Peyer's patch (tissue), 4 donors: ENCODE measurements at regions not wholly inside any gene's neighbourhood (a gene's known extent, or its start where the extent isn't known, plus 50 kb on each side); places are given as distances from the start of the nearest gene placed in this dataset.

Experiments
- DNase-seq, 3 donors: peaks; one replicate each; pipeline ENCODE4 v3.0.0-alpha.2; 2017 to 2019
- H3K27ac ChIP-seq, 4 donors: fragments of 200-600 bp; sonication (generic); one replicate each; pipeline ENCODE4 v1.5.1; 2016 to 2019
- H3K27me3 ChIP-seq, 2 donors: fragments of 200-600 bp; sonication (generic); one replicate each; pipeline ENCODE4 v1.5.1; 2019
- H3K36me3 ChIP-seq, 3 donors: fragments of 200-600 bp; sonication (generic); one replicate each; pipeline ENCODE4 v1.5.1; 2016 to 2019
- H3K4me1 ChIP-seq, 4 donors: fragments of 200-600 bp; sonication (generic); one replicate each; pipeline ENCODE4 v1.5.1; 2016 to 2019
- H3K4me3 ChIP-seq, 4 donors: fragments of 200-600 bp; sonication (generic); 1 replicate in 3 of 4; 2 replicates in 1 of 4; pipeline ENCODE4 v1.5.1; 2016 to 2019; ENCODE audit warnings: mild to moderate bottlenecking in 1 of 4
- H3K9me3 ChIP-seq, 4 donors: fragments of 200-600 bp; sonication (generic); one replicate each; pipeline ENCODE4 v1.5.1; 2016 to 2019; ENCODE audit warnings: mild to moderate bottlenecking in 1 of 4
- POLR2A ChIP-seq, 2 donors: fragments of 450-650 bp; IDR thresholded peaks; one replicate each; pipeline ENCODE4 v1.5.1; 2017; ENCODE audit warnings: antibody characterized with exemption in 2 of 2, mild to moderate bottlenecking in 2 of 2, moderate library complexity in 2 of 2
- TF ChIP-seq, protein P1 (sequence below), 6 experiments: fragments of 450-650 bp in 4 of 6; fragments of 200-600 bp in 2 of 6; sonication (generic) in 1 of 6; IDR thresholded peaks; one replicate each; pipeline ENCODE4 v1.5.1; 2017 to 2019; ENCODE audit warnings: antibody characterized with exemption in 6 of 6, mild to moderate bottlenecking in 3 of 6, moderate library complexity in 1 of 6

DNA sequence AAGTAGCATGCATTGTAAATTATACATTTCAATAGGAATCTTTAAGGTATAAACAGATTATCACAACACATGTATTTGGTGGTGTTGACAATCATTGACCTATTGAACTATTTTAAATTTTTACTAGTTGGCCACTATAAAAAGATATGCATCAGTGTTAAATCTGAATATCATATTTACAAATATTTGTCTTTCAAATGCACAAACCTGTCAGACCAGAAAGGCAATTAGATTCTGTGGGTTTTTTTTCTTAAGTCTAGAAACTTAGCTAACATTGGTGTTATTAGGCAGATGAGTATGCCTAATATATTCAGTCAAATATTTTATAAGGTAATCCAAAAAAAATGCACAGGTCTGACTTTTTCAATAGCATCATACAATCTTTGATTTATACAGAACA, 241.4 kb upstream of the DGKB start:
- H3K27me3 ChIP-seq = no peaks in the 10 kb centered on the region
- H3K9me3 ChIP-seq = no peaks in the 10 kb centered on the region
- DNase-seq = no peak
- H3K4me3 ChIP-seq = no peak overlapping the region
- H3K27ac ChIP-seq = no peak overlapping the region
- no peaks in the 10 kb centered on the region for H3K4me1 ChIP-seq
- no peaks in the 10 kb centered on the region for H3K36me3 ChIP-seq
- TF ChIP-seq, protein P1, sequence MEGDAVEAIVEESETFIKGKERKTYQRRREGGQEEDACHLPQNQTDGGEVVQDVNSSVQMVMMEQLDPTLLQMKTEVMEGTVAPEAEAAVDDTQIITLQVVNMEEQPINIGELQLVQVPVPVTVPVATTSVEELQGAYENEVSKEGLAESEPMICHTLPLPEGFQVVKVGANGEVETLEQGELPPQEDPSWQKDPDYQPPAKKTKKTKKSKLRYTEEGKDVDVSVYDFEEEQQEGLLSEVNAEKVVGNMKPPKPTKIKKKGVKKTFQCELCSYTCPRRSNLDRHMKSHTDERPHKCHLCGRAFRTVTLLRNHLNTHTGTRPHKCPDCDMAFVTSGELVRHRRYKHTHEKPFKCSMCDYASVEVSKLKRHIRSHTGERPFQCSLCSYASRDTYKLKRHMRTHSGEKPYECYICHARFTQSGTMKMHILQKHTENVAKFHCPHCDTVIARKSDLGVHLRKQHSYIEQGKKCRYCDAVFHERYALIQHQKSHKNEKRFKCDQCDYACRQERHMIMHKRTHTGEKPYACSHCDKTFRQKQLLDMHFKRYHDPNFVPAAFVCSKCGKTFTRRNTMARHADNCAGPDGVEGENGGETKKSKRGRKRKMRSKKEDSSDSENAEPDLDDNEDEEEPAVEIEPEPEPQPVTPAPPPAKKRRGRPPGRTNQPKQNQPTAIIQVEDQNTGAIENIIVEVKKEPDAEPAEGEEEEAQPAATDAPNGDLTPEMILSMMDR (IDR thresholded peaks at IDR 0.05) = no peak
- no peak for TF ChIP-seq POLR2A (IDR thresholded peaks at IDR 0.05)

DNA sequence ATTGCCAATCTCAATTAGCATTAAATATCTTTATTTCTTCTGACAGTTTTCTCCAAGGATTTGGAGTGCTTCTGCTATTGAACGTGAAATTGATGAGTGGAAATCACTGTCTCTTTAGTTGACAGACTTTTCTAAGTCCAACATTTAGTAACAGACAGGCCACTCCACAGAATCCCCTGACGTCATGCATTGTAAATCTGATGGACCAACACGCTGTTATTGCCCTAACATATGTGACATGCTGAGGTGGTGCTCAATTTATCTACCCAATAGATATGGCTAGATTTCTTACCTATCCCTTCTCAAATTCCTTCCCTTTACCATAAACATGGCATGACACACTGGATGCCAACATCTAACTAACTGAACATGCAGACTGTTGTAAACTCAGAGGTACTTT, 240.6 kb upstream of the DGKB start:
- no peak for TF ChIP-seq POLR2A (IDR thresholded peaks at IDR 0.05)
- TF ChIP-seq, protein P1 (IDR thresholded peaks at IDR 0.05) = no peak
- no peaks in the 10 kb centered on the region for H3K4me1 ChIP-seq
- H3K4me3 ChIP-seq = no peak overlapping the region
- H3K9me3 ChIP-seq = no peaks in the 10 kb centered on the region
- no peak for DNase-seq
- no peak overlapping the region for H3K27ac ChIP-seq
- no peaks in the 10 kb centered on the region for H3K27me3 ChIP-seq
- no peaks in the 10 kb centered on the region for H3K36me3 ChIP-seq

DNA sequence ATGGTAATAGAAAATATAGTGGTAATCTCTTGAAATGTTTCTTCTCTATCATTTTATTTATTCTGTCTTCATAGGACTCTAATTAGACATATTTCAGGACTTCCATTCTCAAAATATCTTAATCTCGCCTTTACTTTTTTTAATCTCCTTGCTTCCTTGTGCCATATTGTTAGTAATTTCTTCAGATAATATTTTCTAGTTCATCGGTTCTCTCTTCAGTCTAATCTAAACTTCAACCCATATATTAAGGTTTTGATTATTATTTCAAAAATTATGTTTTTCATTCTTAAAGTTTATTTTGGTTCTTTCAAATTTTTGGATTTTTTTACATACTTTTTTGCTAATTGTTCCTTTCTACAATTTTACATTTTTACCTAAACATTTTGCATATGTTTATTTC, 237.9 kb upstream of the DGKB start:
- no peak for DNase-seq
- TF ChIP-seq POLR2A (IDR thresholded peaks at IDR 0.05) = no peak
- TF ChIP-seq, protein P1 (IDR thresholded peaks at IDR 0.05) = no peak
- H3K4me1 ChIP-seq = no peaks in the 10 kb centered on the region
- no peak overlapping the region for H3K4me3 ChIP-seq
- H3K27me3 ChIP-seq = no peaks in the 10 kb centered on the region
- no peaks in the 10 kb centered on the region for H3K36me3 ChIP-seq
- H3K27ac ChIP-seq = no peak overlapping the region
- H3K9me3 ChIP-seq = no peaks in the 10 kb centered on the region

DNA sequence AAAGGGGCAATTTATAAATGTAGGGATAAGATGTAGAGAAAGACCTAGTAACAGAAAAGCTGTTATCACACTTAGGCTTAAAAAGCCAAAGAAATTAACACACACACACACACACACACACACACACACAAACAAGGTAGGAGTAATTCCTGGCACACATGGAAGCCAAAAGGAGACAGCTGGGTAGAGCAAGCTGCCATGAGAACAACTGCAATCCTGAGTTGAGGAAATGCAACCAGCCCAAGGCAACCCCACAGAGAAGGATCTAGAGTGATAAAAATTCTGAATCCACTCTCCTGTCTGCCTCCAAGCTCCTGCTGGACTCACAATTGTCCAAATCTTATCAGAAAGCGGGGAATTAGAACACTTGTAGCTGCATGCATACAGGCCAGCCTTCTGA, 229.1 kb upstream of the DGKB start:
- H3K4me3 ChIP-seq = no peak overlapping the region
- TF ChIP-seq, protein P1 (IDR thresholded peaks at IDR 0.05) = no peak
- no peak for TF ChIP-seq POLR2A (IDR thresholded peaks at IDR 0.05)
- H3K4me1 ChIP-seq = no peaks in the 10 kb centered on the region
- no peaks in the 10 kb centered on the region for H3K27me3 ChIP-seq
- H3K27ac ChIP-seq = no peak overlapping the region
- no peak for DNase-seq
- H3K9me3 ChIP-seq = no peaks in the 10 kb centered on the region
- H3K36me3 ChIP-seq = no peaks in the 10 kb centered on the region

DNA sequence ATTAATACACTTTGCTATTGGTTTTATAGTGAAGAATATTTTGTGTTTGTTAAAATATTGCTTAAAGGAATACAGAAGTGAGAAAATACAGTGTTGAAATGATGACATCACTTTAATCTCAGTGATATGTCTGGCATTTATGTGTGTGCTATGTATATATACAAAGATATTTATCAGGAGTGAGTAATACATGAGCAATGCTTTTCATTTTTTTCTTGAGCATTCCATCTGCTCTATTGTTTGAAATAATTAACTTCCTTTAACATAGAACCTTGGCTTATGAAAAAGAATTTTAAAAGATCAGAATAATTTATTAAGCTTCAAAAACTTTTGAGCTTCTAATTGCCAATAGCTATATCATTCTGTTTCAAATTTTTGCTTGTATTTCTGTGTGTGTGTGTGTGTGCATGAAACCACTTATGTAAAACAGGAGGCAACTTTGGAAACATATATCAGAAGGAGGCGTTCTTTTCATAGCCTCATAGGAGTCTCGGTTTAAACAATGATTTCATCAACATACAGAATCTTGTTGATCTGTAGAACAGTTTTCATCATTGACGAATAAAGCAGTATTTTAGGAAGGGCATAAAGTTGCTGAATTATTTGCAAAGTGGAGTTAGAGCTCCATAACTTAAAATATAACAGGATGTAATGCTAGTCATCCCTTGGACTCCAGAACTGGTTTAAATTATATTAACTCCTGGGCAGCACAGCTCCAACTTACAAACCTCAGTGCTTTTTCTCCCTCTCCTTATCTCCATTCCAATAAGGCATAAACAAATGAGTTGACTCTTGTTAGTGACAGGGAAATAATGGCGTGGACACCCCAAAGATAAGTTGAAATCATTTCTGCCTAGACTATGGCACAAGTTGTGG, 228.4 kb upstream of the DGKB start:
- Histone ChIP-seq H3K9me3 (no peaks in the 10 kb centered on the region), H3K36me3 (no peaks in the 10 kb centered on the region), H3K4me1 (no peaks in the 10 kb centered on the region), H3K27me3 (no peaks in the 10 kb centered on the region), H3K27ac (no peak overlapping the region), H3K4me3 (no peak overlapping the region)
- no peak for TF ChIP-seq POLR2A (IDR thresholded peaks at IDR 0.05)
- TF ChIP-seq, protein P1 (IDR thresholded peaks at IDR 0.05) = no peak
- no peak for DNase-seq
